ENCODE measurements at regions not wholly inside any gene's neighbourhood (a gene's known extent, or its start where the extent isn't known, plus 50 kb on each side); places are given as distances from the start of the nearest gene placed in this dataset.
"Not testable (repeated sequence)": the region's sequence is repeated elsewhere in the genome, so short reads cannot be mapped to it uniquely, and the experiment has no call there.

DNA sequence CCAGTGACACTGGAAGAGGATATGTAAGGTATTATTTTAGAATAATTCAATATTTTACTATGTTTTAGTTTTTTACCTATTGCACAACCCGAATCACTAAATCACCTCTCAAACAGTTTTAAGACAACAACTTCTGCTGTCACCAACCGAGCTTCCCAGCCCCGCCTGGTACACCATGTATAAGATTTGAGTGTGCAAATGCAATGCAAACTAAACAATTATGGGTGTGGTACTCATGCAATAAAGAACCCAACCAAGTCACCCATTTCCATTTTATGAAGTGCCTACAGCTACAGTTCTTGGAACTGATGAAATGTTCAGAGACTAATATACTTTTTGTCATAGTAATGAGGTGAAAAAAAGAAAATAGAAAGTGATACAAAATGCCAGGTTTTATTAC, 256.2 kb downstream of the TAFA4 start:
- DNase-seq = no peak

DNA sequence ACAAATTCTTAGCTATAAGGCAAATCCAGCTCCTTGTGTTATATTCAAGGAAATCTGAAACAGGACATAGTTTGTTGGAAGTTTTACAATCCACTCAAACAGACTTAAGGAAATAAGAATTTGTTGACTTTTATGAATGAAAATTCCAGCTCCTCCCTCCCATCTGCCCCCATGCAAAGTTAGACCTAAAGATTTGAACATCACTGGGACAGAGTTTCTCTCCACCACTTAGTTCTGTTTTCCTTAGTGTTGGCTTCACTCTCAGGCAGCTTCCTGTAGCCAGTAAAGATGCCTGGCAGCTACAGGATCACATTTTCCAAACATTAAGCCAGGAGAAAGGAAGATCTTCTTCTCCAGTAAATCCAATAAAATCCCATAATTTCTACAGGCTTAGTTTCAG, 265.0 kb downstream of the TAFA4 start:
- no peak for DNase-seq

GRCh38 chr3:68666429-68667136, 265.8 kb downstream of the TAFA4 start:
- DNase-seq = no peak

DNA sequence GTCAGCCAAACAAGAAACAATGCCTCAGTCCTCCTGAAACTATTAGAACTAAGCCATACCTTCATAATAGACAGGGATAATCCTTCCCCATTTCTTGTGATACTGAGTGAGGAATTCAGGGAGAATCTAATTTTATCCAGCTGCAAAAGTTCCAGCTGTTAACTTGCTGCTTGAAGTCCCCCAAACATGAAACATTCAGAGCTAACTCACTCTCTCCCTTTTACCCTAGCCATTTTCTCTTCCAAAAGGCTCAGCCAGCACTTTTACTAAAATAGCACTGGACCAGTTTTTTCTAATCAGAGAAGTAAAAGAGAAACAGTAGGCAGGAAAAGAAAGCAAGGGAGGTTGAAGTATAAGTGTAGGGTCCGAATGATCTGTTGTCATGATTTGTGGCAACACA, 268.1 kb downstream of the TAFA4 start:
- no peak for DNase-seq

GRCh38 chr3:68662176-68662575, 270.2 kb downstream of the TAFA4 start:
- DNase-seq = no peak

GRCh38 chr3:68650657-68651056, 281.7 kb downstream of the TAFA4 start:
- DNase-seq = not testable (repeated sequence)

GRCh38 chr3:68648494-68648893, 283.9 kb downstream of the TAFA4 start:
- no peak for DNase-seq

DNA sequence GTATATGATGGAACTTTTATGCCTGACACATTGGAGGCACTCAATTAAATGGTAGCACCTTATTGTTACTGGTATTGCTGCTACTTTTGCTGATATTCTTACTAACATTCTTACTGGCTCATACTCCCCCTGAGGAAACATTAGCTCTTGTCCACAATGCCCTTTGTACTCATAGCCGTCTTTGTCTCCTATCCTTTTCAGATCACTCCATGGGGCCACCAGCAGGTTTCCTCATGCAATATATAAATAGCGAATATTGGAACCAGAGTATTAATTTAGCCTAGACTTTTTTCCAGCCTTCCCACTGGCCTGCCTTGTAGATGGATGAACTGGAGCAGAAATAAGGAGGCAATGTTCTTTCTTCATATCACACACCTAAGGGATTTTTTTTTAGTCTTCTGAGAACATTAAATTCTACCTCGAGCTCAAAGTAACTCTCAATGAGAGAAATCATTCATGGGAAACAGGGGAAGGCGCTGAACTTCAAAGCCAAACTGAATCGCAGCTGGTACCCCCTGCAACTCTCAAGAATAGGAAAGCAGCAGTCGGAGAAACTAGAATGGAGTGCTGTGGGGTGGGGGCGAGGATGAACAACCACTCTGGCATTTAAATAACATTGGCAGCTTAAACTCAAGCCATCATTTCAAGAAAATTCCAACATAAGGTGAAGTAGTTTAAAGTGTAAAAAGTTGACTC, 300.3 kb downstream of the TAFA4 start:
- no peak for DNase-seq

DNA sequence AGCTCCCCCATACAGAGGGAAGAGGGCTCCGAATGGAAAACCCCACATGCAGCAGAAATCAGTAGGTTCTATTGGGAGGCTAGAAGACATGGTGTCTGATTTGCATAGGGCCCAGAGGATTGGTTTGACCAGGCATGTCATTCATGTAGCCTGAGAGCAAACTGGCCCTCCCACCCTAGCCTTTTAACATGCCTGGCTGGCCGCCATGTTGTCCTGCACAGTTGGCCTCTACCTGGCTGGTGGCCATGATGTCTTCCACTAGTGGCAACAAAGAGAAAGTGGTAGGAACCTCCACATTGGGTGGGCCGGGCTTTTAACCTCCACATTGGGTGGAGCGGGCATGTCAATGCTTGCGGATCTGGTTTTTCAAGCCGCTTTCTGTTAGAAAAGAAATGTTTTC, 312.1 kb downstream of the TAFA4 start:
- no peak for DNase-seq

GRCh38 chr3:68614087-68614486, 318.3 kb downstream of the TAFA4 start:
- DNase-seq = no peak

DNA sequence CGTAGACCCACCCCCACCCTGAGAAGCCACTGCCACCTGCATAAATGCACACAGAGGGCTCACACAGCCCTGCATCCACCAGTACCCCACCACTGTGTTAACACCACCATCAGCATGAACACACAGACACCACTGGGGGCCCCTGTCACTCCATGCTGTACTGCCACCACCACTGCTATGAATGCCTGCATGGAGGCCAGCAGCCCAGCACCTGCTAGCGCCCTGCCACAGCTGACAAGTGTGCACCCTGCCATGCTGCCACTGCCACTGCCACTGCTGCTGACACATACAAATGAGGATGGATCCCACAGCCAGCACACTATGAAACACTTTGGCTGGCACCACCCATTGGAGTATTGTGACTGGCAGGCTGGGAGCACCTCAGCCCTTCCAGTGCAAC, 361.0 kb downstream of the TAFA4 start:
- DNase-seq = no peak

DNA sequence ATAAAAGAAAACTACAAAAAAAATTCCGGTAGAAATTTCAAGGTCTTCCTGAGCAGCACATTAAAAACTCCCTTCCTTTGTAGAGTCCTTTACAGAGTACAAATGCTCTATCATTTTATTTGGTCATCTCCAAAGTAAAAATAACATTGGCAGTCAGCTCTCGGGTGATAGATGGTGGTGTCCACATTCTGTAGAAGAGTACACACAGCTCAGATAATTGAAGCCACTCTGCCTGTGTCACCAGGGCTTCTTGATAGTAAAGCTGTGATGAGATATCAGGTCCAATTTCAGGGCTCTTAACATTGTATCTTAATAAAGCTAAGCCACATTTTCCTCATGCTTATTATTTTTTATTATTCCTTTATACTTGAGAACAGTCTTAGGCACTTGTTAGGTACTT, 371.6 kb downstream of the TAFA4 start:
- DNase-seq = no peak

- DNase-seq = no peak
Observed at GRCh38 chr3:68535782-68536181, 396.6 kb downstream of the TAFA4 start.

DNA sequence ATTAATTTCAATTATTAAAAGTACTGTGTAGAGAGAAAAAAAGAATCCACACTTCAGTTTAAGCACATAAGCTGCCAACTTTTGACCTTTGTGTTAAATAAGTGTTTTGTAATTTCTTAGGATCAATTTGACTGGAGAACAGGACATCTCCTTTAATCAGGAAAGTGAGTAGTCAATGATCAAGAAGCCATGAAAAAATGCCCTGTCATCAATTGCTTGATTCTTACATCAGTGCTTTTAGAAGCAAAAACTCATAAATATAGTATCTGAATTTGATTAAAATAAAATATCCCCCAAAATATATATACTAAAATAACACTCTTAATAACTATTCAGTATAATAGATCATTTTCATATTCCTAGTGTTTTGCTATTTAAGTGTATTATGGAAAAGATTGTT, 409.0 kb downstream of the TAFA4 start:
- DNase-seq = no peak

DNA sequence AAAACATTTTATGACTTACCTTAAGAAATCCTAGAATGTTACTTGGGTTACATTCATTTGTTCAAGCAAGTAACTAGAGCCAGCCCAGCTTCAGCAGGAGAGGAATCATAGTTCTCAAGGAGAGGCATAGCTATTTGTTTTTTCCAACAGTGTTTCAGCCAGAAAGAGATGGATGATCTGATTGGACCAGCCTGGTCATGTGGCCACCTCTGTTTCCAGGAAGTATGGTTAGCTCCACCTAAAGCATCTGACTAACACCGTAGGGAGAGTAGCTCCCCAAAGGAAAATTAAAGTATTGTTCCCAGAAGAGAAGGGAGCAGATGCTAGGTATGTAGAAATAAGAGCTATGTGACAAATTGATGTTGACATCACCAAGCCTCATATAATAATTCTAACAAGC, 417.1 kb downstream of the TAFA4 start:
- DNase-seq = no peak

DNA sequence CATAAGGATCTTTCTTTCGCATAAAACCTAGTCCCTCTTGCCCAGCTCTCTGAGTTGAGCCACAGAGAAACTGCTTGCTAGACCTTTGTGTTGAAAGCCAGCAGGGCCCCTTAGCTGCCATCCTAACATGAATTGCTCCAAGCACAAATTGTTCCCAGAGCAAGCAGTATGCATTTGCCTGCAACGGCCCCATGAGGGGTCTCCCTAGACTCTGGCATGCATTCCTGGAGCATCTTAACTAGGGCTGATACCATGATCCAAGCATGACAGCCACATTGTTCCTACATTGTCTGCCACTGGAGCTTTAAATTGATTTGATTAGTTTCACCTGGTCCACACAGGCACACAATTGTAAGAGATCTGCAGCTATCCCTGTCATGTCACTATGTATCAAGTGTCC, 428.1 kb downstream of the TAFA4 start:
- DNase-seq = no peak

- DNase-seq = not testable (repeated sequence)
Observed at GRCh38 chr3:68485845-68486244, 446.5 kb downstream of the TAFA4 start.

- no peak for DNase-seq
Observed at GRCh38 chr3:68485051-68485450, 447.3 kb downstream of the TAFA4 start.

DNA sequence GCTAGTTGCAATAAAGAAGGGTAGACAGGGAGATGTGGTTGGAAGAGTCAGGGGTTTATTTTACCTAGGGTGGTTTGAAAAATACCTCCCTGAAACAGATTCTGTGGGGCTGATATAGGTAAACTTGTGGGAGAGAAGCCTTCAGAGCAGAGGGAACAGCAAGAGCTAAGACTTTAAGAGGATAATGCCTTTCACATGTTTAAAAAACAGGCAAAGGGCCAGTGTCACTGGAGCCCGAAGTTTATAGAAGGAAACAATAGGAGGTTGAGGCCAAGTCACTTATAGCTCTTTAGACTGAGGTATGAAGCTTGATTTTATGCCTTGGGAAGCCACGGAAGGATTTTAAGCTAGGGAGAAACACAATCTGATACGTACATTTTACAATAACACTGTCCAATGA, 448.7 kb downstream of the TAFA4 start:
- no peak for DNase-seq

DNA sequence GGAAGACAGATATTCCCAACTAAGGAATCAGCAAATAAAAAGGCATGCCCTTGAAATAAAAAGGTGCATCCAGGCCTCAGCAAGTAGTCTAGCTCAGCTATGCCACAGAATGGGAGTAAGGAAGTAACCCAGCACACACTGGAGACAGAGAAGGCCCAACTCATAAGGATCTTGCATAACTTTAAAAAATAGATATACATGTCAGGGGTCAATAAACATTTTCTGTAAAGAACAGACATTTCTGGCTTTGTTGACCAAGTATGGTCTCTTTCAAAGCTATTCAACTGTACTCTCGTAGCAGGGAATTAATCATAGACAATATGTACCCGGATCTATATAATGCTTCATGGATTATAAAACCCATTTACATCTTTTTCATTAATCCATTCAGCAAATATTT, 449.3 kb downstream of the TAFA4 start:
- DNase-seq = no peak

DNA sequence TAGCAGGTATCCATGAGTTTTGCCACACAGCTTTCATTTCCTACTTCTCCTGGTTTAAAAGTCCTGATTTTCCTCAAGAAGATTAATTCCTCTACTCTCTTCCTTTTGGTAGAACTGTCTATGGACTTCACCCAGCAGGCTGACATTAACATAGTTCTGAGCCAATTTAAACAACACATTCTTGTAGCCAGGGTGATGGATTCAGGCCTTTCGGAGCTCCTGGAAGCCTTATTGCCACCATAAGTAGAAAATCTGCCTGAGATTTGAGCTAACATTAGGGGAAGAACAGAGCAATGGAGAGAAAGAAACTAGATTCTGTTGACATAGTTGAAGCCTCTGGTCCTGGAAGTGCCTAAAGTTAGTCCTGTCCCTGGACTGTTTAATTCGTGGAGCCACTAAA, 449.8 kb downstream of the TAFA4 start:
- no peak for DNase-seq

GRCh38 chr3:68479779-68480178, 452.6 kb downstream of the TAFA4 start:
- DNase-seq = no peak

- no peak for DNase-seq
Observed at GRCh38 chr3:68468695-68469375, 463.5 kb downstream of the TAFA4 start.

- no peak for DNase-seq
Observed at GRCh38 chr3:68467465-68467864, 464.9 kb downstream of the TAFA4 start.
